ENCODE measurements at regions not wholly inside any gene's neighbourhood (a gene's known extent, or its start where the extent isn't known, plus 50 kb on each side); places are given as distances from the start of the nearest gene placed in this dataset.
A peak's percentile ranks its signal among the peaks of the same experiment; 100 is the strongest.
"Not testable (repeated sequence)": the region's sequence is repeated elsewhere in the genome, so short reads cannot be mapped to it uniquely, and the experiment has no call there.

DNA sequence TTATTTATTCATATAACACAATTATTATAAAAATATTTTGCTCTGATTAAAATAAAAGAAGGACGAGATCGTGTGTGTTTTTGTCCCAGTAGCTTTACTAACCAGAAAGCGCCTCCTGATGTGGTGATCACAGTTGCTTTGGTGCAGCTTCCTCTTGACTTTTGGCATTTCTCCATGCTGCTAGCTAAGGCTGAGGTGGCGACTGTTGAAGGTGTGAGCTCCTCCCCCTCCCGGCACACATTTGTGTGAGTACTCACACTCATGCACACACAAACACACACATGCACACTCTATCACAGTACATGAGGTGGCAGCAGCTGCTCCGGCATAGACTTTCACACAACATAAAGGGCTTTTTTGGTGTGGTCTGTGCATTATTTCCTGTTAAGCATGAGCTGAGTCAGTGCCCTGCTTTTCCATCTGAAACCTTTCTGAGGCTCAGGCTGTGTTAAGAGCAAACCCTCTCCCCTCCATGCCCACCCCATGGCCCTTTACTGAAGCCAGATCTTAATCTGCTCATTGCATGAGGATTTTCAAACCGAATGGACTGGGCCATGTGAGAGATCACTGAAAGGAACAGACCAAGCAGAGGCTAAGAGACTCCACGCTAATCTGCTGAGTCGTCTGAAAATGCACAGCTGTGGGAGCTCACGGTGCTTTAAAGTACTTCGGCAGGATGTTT, 53.3 kb downstream of the FOXD4L1 start:
- H3K27ac ChIP-seq; H3K27me3 ChIP-seq (ENCODE audit: low read depth); H3K4me3 ChIP-seq; H3K4me1 ChIP-seq; H3K36me3 ChIP-seq; H3K9me3 ChIP-seq; intact Hi-C loops (cut with DNase I): not testable (repeated sequence)
- peak; percentile 47 for DNase-seq
- ATAC-seq, result peak; percentile 85 to 91

DNA sequence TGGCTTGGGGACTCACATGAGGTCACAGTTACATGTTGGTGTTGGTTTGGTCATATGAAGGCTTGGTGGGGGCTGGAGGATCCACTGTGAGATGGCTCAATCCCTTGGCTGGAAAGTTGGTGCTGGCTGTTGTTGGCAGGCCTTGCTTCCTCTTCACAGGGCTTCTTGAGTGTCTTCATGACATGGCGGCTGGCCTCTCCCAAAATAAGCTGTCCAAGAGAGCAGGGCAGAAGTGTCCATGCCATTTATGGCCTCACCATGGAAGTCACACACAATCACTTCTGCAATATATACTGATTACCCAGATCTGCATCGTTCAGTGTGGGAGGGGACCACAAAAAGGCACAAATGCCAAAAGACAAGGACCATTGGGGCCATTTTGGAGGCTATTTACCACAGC, 61.4 kb downstream of the FOXD4L1 start:
- H3K4me1 ChIP-seq; intact Hi-C loops (cut with DNase I); H3K4me3 ChIP-seq; H3K36me3 ChIP-seq; H3K9me3 ChIP-seq; H3K27ac ChIP-seq; DNase-seq; H3K27me3 ChIP-seq (ENCODE audit: low read depth); ATAC-seq: not testable (repeated sequence)

DNA sequence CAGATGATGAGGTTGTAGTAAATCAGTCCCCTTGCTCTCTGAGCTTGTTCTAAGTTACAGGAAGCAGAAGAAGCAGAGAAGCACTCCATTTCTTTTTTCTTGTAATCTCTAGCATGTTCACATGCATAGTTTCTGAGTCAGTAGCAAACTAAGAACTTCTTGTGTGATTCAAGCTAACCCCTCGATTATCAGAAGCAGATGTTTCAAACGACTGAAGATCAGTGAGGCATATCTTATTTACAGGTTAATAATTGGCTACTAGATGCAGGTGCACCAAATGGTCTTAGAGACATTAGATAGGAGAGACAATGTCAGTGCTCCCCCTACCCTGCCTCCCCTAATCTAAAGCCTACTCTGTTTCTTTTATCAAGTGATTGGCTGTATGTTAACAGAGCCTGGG, 64.2 kb downstream of the FOXD4L1 start:
- H3K4me3 ChIP-seq; H3K36me3 ChIP-seq; DNase-seq; H3K27ac ChIP-seq; H3K9me3 ChIP-seq; H3K27me3 ChIP-seq (ENCODE audit: low read depth); H3K4me1 ChIP-seq; intact Hi-C loops (cut with DNase I); ATAC-seq: not testable (repeated sequence)

DNA sequence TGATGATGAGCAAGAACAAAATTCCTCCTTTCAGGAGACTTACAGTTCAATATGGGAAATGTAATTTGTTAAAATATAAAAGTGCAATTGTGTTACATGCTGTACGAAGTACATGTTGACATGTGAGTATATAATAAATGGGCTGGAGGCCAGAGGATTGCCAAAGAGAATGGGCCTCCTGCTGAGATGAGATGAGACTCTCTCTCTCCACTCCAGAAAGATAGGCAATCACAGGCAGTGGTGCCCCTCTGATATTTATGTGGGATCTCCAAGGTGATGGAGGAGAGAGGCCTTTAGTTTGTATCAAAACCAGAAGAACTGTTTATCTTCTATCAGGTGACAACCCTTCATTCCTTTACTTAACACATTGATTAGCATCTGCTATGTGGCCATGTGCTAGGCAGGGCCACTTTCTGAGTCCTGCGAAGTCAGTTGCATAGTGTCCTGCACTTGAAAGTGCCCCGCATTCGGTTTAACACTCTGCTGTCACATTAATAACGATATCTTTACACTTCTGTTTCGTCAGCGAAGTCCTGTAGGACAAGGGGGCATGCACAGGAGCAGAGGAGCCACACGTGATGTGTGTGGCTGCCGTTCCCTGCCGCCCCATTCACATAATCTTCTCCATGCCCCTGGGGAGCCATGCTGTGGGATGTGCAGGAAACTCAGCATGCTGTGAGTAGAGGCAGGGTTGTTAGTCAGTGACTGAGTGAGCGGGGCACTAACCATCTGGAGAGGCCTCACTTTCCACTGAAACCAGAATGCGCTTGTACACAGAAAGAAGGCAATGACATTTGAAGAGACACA, 60.2 kb upstream of the RABL2A start:
- not testable (repeated sequence) for H3K4me1 ChIP-seq
- peak in 1 of 2 donors; percentile 26 for ATAC-seq

DNA sequence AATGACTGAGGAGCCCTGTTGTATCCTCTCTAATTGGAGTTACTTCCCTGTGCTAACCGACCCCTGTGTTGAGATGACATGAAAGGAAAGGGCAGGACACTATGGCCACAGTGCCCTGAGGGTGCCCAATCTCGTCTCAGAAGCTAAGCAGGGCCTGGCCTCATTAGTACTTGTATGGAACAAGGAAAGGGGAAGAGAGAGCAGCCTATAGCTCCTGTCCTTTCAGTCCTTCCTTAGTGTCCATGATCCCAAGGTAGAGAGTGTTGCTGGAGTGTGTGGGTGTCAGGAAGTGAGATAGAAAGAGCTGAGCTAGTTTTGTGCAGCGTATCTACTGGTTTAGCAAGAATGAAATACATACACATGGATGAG, 59.6 kb upstream of the RABL2A start:
- H3K27me3 ChIP-seq (ENCODE audit: low read depth); H3K4me3 ChIP-seq; H3K9me3 ChIP-seq; DNase-seq; intact Hi-C loops (cut with DNase I); H3K36me3 ChIP-seq; H3K27ac ChIP-seq; H3K4me1 ChIP-seq: not testable (repeated sequence)
- peak in 1 of 2 donors; percentile 24 for ATAC-seq

More for the DNA sequence above, 60.2 kb upstream of the RABL2A start:
- H3K9me3 ChIP-seq; H3K27ac ChIP-seq; H3K36me3 ChIP-seq; H3K27me3 ChIP-seq (ENCODE audit: low read depth); H3K4me3 ChIP-seq; intact Hi-C loops (cut with DNase I); DNase-seq: not testable (repeated sequence)

DNA sequence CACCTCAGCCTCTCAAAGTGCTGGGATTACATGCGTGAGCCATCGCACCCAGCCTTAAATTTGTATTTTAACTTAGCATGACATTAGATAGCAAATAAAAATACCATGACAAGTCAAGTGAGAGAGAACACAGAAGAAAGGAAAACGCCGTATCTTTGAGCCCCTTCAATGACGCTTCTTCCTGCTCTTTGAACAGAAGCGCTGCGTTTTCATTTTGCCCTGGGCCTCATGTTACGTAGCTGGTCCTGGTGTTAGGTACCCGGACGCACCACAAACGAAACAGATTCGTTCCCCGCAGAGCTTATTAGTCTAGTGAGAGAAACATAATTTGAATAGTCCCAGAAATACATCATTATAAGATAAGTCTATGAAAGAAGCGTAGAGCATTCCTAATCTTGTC, 58.8 kb upstream of the RABL2A start:
- H3K27ac ChIP-seq; ATAC-seq; H3K4me1 ChIP-seq; H3K4me3 ChIP-seq; DNase-seq; H3K27me3 ChIP-seq (ENCODE audit: low read depth); intact Hi-C loops (cut with DNase I); H3K36me3 ChIP-seq; H3K9me3 ChIP-seq: not testable (repeated sequence)

DNA sequence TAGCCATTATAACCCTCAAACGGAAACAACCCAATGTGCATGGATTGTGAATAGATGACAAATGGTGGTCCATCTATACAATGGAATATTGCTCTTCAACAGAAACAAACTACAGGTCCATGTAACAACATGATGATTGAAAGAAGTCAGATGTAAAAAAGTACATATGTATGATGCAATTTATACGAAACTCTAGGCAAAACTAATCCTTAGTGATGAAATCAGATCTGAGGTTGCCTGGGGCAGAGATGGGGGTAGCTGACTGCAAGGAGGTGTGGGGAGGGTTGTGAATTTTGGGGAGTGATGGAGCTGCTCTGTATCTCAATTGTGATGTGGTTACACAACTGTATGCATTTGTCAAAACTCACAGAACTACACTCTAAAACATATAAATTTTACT, 57.0 kb upstream of the RABL2A start:
- intact Hi-C loops (cut with DNase I); H3K27me3 ChIP-seq (ENCODE audit: low read depth); H3K4me3 ChIP-seq; H3K27ac ChIP-seq; H3K36me3 ChIP-seq; ATAC-seq; H3K4me1 ChIP-seq; H3K9me3 ChIP-seq; DNase-seq: not testable (repeated sequence)

DNA sequence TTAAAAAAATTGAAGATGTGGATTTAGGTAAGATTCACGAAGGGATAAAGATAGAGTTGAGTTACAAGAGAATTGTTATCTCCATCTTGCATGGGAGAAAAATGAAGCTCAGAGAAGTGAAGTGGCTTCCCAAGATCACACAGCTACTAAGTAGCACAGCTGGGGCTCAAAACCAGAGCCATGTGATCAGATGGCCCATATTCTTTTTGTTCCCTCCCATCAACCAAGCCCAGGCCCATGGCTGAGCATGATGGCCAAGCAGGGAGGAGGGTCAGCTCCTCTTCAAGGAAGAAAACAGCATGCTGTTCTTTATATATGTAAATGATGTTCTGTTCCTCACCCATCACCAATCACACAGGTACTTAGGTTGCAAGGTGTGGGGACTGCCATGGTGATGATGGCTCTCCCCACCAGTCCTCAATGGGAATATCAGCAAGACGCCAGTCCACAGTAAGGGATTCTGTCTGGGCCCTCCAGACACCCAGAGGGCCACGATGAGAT, 56.5 kb upstream of the RABL2A start:
- intact Hi-C loops (cut with DNase I); H3K36me3 ChIP-seq; H3K4me1 ChIP-seq; H3K27me3 ChIP-seq (ENCODE audit: low read depth); ATAC-seq; H3K4me3 ChIP-seq; DNase-seq; H3K9me3 ChIP-seq; H3K27ac ChIP-seq: not testable (repeated sequence)

DNA sequence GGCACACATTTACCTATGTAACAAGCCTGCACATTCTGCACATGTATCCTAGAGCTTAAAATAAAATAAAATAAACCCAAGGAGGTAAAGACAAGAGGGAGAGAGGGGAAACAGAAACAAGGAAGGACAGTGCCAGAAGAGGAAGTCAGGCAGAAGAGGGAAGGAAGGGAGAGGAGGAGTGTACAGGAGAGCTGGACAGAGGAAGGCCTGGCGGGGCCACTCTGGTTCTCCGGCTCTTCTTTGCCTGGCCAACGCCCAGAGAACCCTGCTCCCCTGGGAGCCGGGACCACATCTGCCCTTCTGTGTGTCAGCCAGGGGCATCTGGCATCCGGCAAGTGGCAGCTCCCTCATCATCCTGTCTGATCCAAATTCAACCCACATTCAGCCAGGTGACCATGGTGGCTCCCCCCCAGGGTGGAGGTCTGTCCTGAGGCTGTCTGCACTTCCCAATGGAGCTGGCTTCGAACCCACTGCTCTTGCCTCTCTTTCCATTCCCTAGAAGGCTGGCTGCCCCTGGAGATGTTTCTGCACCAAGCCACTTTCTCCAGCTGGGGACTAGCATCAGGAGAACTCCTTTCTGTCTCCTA, 55.5 kb upstream of the RABL2A start:
- DNase-seq; H3K27me3 ChIP-seq (ENCODE audit: low read depth); H3K27ac ChIP-seq; H3K36me3 ChIP-seq; intact Hi-C loops (cut with DNase I); H3K4me1 ChIP-seq; H3K9me3 ChIP-seq; H3K4me3 ChIP-seq: not testable (repeated sequence)
- peak; percentile 68 to 84 for ATAC-seq

DNA sequence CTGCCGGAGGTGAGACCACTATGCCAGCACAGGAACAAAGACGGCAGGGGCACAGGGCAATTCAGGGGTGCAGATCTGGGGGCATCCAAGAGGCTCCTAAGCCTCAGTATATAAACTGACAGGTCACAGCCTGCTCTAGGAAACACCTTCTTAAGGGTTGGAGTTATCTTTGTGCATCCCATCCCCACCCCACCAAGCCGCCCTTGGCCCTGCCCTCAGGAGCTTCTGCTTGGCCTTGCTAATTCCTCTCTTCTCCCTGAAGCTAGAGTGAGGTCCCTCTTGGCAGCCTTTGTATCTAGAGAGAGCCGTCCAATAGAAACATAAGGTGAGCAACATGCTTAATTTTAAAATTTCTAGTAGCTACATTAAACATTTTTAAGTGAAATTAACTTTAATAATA, 51.3 kb upstream of the RABL2A start:
- H3K27me3 ChIP-seq (ENCODE audit: low read depth); H3K27ac ChIP-seq; H3K4me1 ChIP-seq; H3K4me3 ChIP-seq; intact Hi-C loops (cut with DNase I); H3K36me3 ChIP-seq; ATAC-seq; H3K9me3 ChIP-seq; DNase-seq: not testable (repeated sequence)

DNA sequence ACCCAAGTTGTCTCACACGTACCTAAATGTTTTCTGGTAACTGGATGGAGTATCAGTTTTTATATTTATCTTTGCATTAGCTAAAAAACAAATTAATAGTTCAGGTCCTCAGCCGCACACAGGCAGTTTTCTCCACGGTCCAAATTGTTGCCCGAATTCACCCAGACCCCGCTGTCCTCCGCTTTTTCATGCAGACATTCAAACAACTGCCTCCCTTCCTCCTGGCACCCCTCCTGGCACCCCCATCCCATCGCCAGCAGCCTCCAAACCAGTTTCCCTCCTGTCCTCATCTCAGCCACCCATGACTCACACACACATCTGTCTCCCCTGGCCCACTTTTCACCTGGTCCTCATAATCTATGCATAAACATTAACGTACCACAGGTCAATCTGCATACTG, 50.7 kb upstream of the RABL2A start:
- not testable (repeated sequence) for DNase-seq

More for the DNA sequence above, 50.7 kb upstream of the RABL2A start:
- H3K27me3 ChIP-seq (ENCODE audit: low read depth); H3K36me3 ChIP-seq; intact Hi-C loops (cut with DNase I); ATAC-seq; H3K4me3 ChIP-seq; H3K4me1 ChIP-seq; H3K27ac ChIP-seq; H3K9me3 ChIP-seq: not testable (repeated sequence)

All from lower lobe of right lung (tissue), 2 donors.